Trophoblast cell (in vitro differentiated cells and primary cell): ENCODE measurements at regions not wholly inside any gene's neighbourhood (a gene's known extent, or its start where the extent isn't known, plus 50 kb on each side); places are given as distances from the start of the nearest gene placed in this dataset.

Experiments used
- DNase-seq, 2 donors: peaks; one replicate each; pipeline ENCODE4 v3.0.0-alpha.2; 2016
- H2AFZ ChIP-seq: 2 replicates; pipeline ENCODE4 v1.6.1; 2013; ENCODE audit warnings: low read length, moderate library complexity, mild to moderate bottlenecking; ENCODE audit not compliant: insufficient read depth, poor library complexity
- H2AK5ac ChIP-seq: 2 replicates; pipeline ENCODE4 v1.6.1; 2013; ENCODE audit warnings: mild to moderate bottlenecking, low read length
- H2BK120ac ChIP-seq: 2 replicates; pipeline ENCODE4 v1.6.1; 2013; ENCODE audit warnings: low read length, mild to moderate bottlenecking, moderate library complexity; ENCODE audit not compliant: insufficient read depth, poor library complexity
- H2BK12ac ChIP-seq: 2 replicates; pipeline ENCODE4 v1.6.1; 2013; ENCODE audit warnings: mild to moderate bottlenecking, low read length, moderate library complexity
- H2BK5ac ChIP-seq: 2 replicates; pipeline ENCODE4 v1.6.1; 2013; ENCODE audit warnings: low read length, low read depth, moderate library complexity, mild to moderate bottlenecking; ENCODE audit not compliant: poor library complexity
- H3K14ac ChIP-seq: 2 replicates; pipeline ENCODE4 v1.6.1; 2013; ENCODE audit warnings: mild to moderate bottlenecking, low read length
- H3K18ac ChIP-seq: 2 replicates; pipeline ENCODE4 v1.6.1; 2013; ENCODE audit warnings: mild to moderate bottlenecking, low read length
- H3K23ac ChIP-seq: 2 replicates; pipeline ENCODE4 v1.6.1; 2013; ENCODE audit warnings: low read length
- H3K27ac ChIP-seq: 2 replicates; pipeline ENCODE4 v1.5.1; 2013; ENCODE audit warnings: low read depth, mild to moderate bottlenecking, inconsistent platforms, low read length, moderate library complexity
- H3K27me3 ChIP-seq: 2 replicates; pipeline ENCODE4 v1.6.1; 2013; ENCODE audit warnings: inconsistent platforms, mild to moderate bottlenecking, low read length, moderate library complexity; ENCODE audit not compliant: insufficient read depth
- H3K36me3 ChIP-seq, 2 experiments: 1 replicate in 1 of 2; 2 replicates in 1 of 2; pipeline ENCODE4 v1.6.1; 2013; ENCODE audit warnings: low read length in 2 of 2, mild to moderate bottlenecking in 2 of 2, moderate library complexity in 1 of 2; ENCODE audit not compliant: insufficient read depth in 2 of 2, control insufficient read depth in 1 of 2
- H3K4ac ChIP-seq: 2 replicates; pipeline ENCODE4 v1.6.1; 2013; ENCODE audit warnings: low read depth, mild to moderate bottlenecking, low read length, moderate library complexity
- H3K4me1 ChIP-seq, 2 experiments: 1 replicate in 1 of 2; 2 replicates in 1 of 2; pipeline ENCODE4 v1.6.1; 2013; ENCODE audit warnings: low read length in 2 of 2, mild to moderate bottlenecking in 2 of 2, moderate library complexity in 1 of 2; ENCODE audit not compliant: insufficient read depth in 2 of 2, control insufficient read depth in 1 of 2
- H3K4me2 ChIP-seq: 2 replicates; pipeline ENCODE4 v1.6.1; 2013; ENCODE audit warnings: inconsistent platforms, mild to moderate bottlenecking, low read length, moderate library complexity
- H3K4me3 ChIP-seq: 2 replicates; pipeline ENCODE4 v1.5.1; 2013; ENCODE audit warnings: mild to moderate bottlenecking, low read depth, low read length, inconsistent platforms
- H3K79me1 ChIP-seq: one replicate; pipeline ENCODE4 v1.6.1; 2013; ENCODE audit warnings: low read length
- H3K79me2 ChIP-seq: 2 replicates; pipeline ENCODE4 v1.6.1; 2013; ENCODE audit warnings: low read length, mild to moderate bottlenecking; ENCODE audit not compliant: control insufficient read depth, insufficient read depth, poor library complexity
- H3K9ac ChIP-seq: 2 replicates; pipeline ENCODE4 v1.6.1; 2013; ENCODE audit warnings: mild to moderate bottlenecking, low read length
- H3K9me3 ChIP-seq: 2 replicates; pipeline ENCODE4 v1.6.1; 2013; ENCODE audit warnings: low read depth, mild to moderate bottlenecking, control low read depth, inconsistent platforms, low read length; ENCODE audit not compliant: insufficient read depth
- H4K12ac ChIP-seq: 2 replicates; pipeline ENCODE4 v1.6.1; 2013; ENCODE audit warnings: low read depth, mild to moderate bottlenecking, low read length, moderate library complexity
- H4K8ac ChIP-seq: 2 replicates; pipeline ENCODE4 v1.6.1; 2013; ENCODE audit warnings: low read depth, mild to moderate bottlenecking, low read length, moderate library complexity
- H4K91ac ChIP-seq: one replicate; pipeline ENCODE4 v1.6.1; 2013; ENCODE audit warnings: low read depth, mild to moderate bottlenecking, low read length, moderate library complexity
- WGBS: extraction: QIAGEN DNeasy Blood & Tissue Kit; methylation state at CpG from one replicate; pipeline ENCODE4 v1.1.7; 2013; ENCODE audit warnings: missing lambda C conversion rate; ENCODE audit not compliant: insufficient read length, insufficient coverage; ENCODE audit errors: extremely low coverage; 5-methylcytosine and 5-hydroxymethylcytosine counted together

DNA sequence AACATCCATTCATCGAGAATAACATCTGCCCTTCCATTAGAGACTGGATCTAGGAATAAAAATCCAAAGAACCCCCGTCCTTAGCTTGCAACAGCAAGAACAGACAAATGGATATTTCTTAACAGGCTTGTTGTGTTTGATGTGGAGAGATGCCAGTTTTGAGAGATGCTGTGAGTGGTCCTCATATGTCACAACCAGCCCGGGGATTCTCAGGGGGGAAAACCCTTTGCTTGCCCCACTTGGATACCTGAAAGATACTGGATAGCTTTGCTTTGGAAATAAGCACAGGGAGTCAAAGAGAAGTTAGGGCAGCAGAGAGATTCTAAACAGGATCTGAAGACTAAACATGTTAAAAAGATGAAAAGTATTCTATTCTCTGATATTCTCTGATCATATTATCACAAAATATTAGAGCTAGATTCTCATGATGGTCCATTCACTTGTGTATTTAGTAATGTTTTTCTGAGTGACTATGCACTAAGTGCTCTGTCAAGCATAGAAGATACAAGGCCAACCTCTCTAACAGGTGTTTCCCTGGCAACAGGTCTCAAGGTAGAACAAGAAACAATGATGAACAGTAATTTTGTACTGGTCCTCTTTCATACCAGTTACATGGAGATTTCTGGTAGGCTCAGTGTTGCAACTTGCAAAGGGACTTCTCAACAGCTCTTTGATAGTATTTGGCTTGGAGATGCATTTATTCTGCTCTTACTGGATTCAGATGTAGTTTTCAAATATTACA lies 348.2 kb downstream of the MYCN start:
- Histone ChIP-seq H3K4me2 (no peak overlapping the region), H2BK5ac (no peak overlapping the region), H3K79me1 (peaks cover 2% of the 10 kb centered on the region), H2AFZ (no peak overlapping the region), H2AK5ac (no peak overlapping the region), H3K27ac (no peak overlapping the region), H3K9ac (no peak overlapping the region), H3K23ac (no peak overlapping the region), H3K79me2 (no peaks in the 10 kb centered on the region), H4K91ac (no peak overlapping the region), H3K9me3 (peaks cover 2% of the 10 kb centered on the region), H2BK120ac (no peak overlapping the region), H3K14ac (no peak overlapping the region), H3K4me1 (peaks cover 2% of the 10 kb centered on the region in 2 experiments), H3K4ac (no peak overlapping the region), H4K8ac (no peak overlapping the region), H3K27me3 (no peaks in the 10 kb centered on the region), H3K36me3 (no peaks in the 10 kb centered on the region), H3K18ac (no peak overlapping the region), H2BK12ac (no peak overlapping the region), H3K4me3 (no peak overlapping the region), H4K12ac (no peak overlapping the region)
- no peak for DNase-seq
- WGBS, result no CpG with 5 or more reads among the region's 3 CpGs

DNA sequence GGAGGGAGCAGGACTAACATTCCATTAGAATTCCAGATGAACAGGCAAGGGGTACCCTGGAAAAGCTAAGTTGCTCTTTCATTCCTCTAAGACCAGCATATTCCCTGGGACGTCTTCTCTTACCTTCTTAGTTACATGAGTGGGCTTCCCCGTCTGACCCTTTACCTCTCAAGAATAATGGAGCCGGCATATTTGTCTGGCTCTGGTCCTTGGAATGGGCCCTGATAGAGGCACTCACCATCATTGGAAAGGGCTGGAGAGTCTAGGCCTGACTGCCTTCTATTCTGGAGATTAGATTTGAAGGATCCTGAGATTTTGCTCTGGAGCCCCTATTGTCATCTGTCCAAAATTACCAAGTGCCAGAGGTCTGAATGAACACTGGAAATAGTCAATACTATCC lies 347.5 kb downstream of the MYCN start:
- no CpG with 5 or more reads among the region's 3 CpGs for WGBS
- Histone ChIP-seq H4K91ac (no peak overlapping the region), H2AK5ac (no peak overlapping the region)

DNA sequence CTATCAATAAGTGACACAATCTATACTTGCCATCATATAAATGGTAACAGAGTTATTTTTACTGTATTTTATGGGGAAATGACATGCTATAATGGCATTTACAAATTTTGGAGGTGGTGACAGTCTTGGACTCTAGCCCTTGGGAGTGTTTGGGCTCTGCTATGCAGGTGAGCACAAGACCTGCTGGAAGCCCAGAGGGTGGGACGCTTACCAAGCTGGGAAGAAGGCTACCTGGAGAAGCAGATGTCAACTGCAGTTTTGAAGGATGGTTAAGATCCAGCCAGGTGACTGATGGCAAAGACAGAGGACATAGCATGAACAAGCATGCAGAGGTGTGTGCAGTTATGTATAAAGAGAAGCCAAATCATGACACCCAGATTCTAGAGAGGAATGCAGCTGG lies 346.9 kb downstream of the MYCN start:
- no CpG with 5 or more reads among the region's 1 CpG for WGBS
- Histone ChIP-seq H3K79me1 (peaks cover 2% of the 10 kb centered on the region), H3K79me2 (no peaks in the 10 kb centered on the region), H2BK120ac (no peak overlapping the region), H3K4me1 (no peaks in the 10 kb centered on the region), H3K4ac (no peak overlapping the region), H3K27ac (no peak overlapping the region), H3K36me3 (no peaks in the 10 kb centered on the region), H2BK12ac (no peak overlapping the region), H4K12ac (no peak overlapping the region), H3K4me2 (no peak overlapping the region), H3K14ac (no peak overlapping the region), H2AFZ (no peak overlapping the region), H3K9ac (no peak overlapping the region), H3K23ac (no peak overlapping the region), H2AK5ac (no peak overlapping the region), H4K8ac (no peak overlapping the region), H3K27me3 (no peaks in the 10 kb centered on the region), H2BK5ac (no peak overlapping the region), H3K9me3 (peaks cover 2% of the 10 kb centered on the region), H3K4me3 (no peak overlapping the region), H3K18ac (no peak overlapping the region), H4K91ac (no peak overlapping the region)
- DNase-seq, result no peak

More for the DNA sequence above, 347.5 kb downstream of the MYCN start:
- no peak overlapping the region for H3K9ac ChIP-seq
- no peak overlapping the region for H3K14ac ChIP-seq
- H3K23ac ChIP-seq, result no peak overlapping the region
- H2AFZ ChIP-seq, result no peak overlapping the region
- H3K79me1 ChIP-seq, result peaks cover 2% of the 10 kb centered on the region
- no peak overlapping the region for H4K8ac ChIP-seq
- no peak overlapping the region for H3K4me3 ChIP-seq
- no peak overlapping the region for H3K18ac ChIP-seq
- no peaks in the 10 kb centered on the region for H3K4me1 ChIP-seq
- no peak overlapping the region for H3K27ac ChIP-seq
- no peaks in the 10 kb centered on the region for H3K79me2 ChIP-seq
- H2BK12ac ChIP-seq, result no peak overlapping the region
- H4K12ac ChIP-seq, result no peak overlapping the region
- H3K4me2 ChIP-seq, result no peak overlapping the region
- no peaks in the 10 kb centered on the region for H3K27me3 ChIP-seq
- no peak overlapping the region for H2BK120ac ChIP-seq
- H3K36me3 ChIP-seq, result no peaks in the 10 kb centered on the region
- H3K4ac ChIP-seq, result no peak overlapping the region
- peaks cover 2% of the 10 kb centered on the region for H3K9me3 ChIP-seq
- no peak for DNase-seq
- no peak overlapping the region for H2BK5ac ChIP-seq

DNA sequence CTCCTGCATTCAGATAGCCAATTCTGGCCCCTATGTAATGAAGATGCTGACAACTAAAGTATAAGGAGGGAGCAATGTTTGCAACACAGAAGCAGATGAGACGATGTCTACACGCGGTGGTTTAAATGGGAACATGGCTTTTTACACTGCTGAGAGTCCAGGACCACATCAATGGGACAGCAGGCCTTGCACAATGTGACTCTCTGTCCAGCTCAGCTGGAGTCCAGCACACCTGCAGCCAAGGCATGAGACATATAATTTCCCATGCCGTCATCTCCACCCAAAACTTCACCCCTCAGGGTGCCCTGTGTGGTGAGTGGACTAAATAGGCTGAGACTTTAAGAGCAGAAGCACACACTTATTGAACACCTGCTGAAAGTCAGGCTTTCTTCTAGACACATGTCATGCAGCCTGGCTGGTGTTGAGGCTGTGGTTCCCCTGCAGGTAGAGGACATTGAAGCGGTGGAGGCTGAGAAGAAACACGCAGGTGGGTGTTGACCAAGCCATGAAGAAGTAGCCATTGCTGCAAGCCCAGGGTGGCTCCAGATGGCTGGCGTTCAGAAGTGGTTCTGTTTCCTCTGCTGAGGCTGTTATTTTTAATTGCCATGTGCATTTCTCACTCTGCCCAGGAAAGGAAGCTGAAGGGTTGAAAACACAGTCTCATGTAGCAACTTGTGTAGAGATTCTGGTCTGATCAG lies 345.6 kb downstream of the MYCN start:
- H2BK120ac ChIP-seq, result no peak overlapping the region
- H3K27ac ChIP-seq, result no peak overlapping the region
- DNase-seq, result no peak
- no peak overlapping the region for H4K91ac ChIP-seq
- H2BK5ac ChIP-seq, result no peak overlapping the region
- H3K14ac ChIP-seq, result no peak overlapping the region
- H3K9me3 ChIP-seq, result peaks cover 2% of the 10 kb centered on the region
- H3K9ac ChIP-seq, result no peak overlapping the region
- H3K23ac ChIP-seq, result no peak overlapping the region
- H3K79me1 ChIP-seq, result peaks cover 2% of the 10 kb centered on the region
- no peak overlapping the region for H3K4ac ChIP-seq
- no peak overlapping the region for H4K8ac ChIP-seq
- H3K36me3 ChIP-seq, result no peaks in the 10 kb centered on the region
- no peak overlapping the region for H2BK12ac ChIP-seq
- H3K4me3 ChIP-seq, result no peak overlapping the region
- H3K4me1 ChIP-seq, result peaks cover 0 to 2% of the 10 kb centered on the region in 2 experiments
- no peaks in the 10 kb centered on the region for H3K27me3 ChIP-seq
- no peak overlapping the region for H3K4me2 ChIP-seq
- no peak overlapping the region for H4K12ac ChIP-seq
- no peaks in the 10 kb centered on the region for H3K79me2 ChIP-seq
- no CpG with 5 or more reads among the region's 7 CpGs for WGBS
- H2AFZ ChIP-seq, result no peak overlapping the region
- no peak overlapping the region for H3K18ac ChIP-seq
- H2AK5ac ChIP-seq, result no peak overlapping the region
